ENCODE measurements at regions not wholly inside any gene's neighbourhood (a gene's known extent, or its start where the extent isn't known, plus 50 kb on each side); places are given as distances from the start of the nearest gene placed in this dataset.

GRCh38 chr10:61189912-61190311, 245.9 kb upstream of the RHOBTB1 start:
- ChIA-PET POLR2A (interaction anchor here (1.4 kb wide), 1 partner anchor 143 kb away, joined by 3 read pairs; no protein-coding TSS in a partner anchor), CTCF (ENCODE audit: unreplicated experiment) (no interaction called here)
- Histone ChIP-seq H3K9me3 (ENCODE audit: low read length) (no peaks in the 10 kb centered on the region), H2AFZ (ENCODE audit: low read length) (no peak overlapping the region), H3K9me2 (ENCODE audit: insufficient read depth, low read length) (no peaks in the 10 kb centered on the region), H3K36me3 (ENCODE audit: insufficient read depth, low read length) (no peaks in the 10 kb centered on the region), H4K20me1 (ENCODE audit: insufficient read depth, low read length) (no peaks in the 10 kb centered on the region), H3K4me1 (ENCODE audit: insufficient read depth, low read length, poor library complexity, severe bottlenecking) (no peaks in the 10 kb centered on the region), H3K27ac (ENCODE audit: low read depth, low read length, poor library complexity, severe bottlenecking) (no peak overlapping the region), H3K4me3 (ENCODE audit: low read depth, low read length, poor library complexity, severe bottlenecking) (no peak overlapping the region), H3K79me2 (ENCODE audit: insufficient read depth, low read depth, low read length) (no peaks in the 10 kb centered on the region), H3K4me2 (ENCODE audit: low read length) (no peak overlapping the region)
- intact Hi-C loops (cut with micrococcal nuclease; ENCODE audit: unreplicated experiment) = no loop called here
- TF ChIP-seq EZH2phosphoT487 (IDR thresholded peaks at IDR 0.05; ENCODE audit: borderline replicate concordance, low read depth, low read length) (no peak), CTCF (conservative IDR thresholded peaks at IDR 0.05; ENCODE audit: low read length) (no peak)
- no TSS peak for BruUV-seq (replicated peaks)
- DNase-seq (ENCODE audit: low spot score) = no peak

GRCh38 chr10:61188691-61189090, 244.7 kb upstream of the RHOBTB1 start:
- no TSS peak for BruUV-seq (replicated peaks)
- CTCF ChIA-PET (ENCODE audit: unreplicated experiment) = no interaction called here
- POLR2A ChIA-PET = no interaction called here

GRCh38 chr10:61188101-61188500, 244.1 kb upstream of the RHOBTB1 start:
- no peaks in the 10 kb centered on the region for H3K4me1 ChIP-seq (ENCODE audit: insufficient read depth, low read length, poor library complexity, severe bottlenecking)
- no peaks in the 10 kb centered on the region for H3K79me2 ChIP-seq (ENCODE audit: insufficient read depth, low read depth, low read length)
- TF ChIP-seq EZH2phosphoT487 (IDR thresholded peaks at IDR 0.05; ENCODE audit: borderline replicate concordance, low read depth, low read length) (no peak), CTCF (conservative IDR thresholded peaks at IDR 0.05; ENCODE audit: low read length) (no peak)
- no peaks in the 10 kb centered on the region for H4K20me1 ChIP-seq (ENCODE audit: insufficient read depth, low read length)
- no peak for DNase-seq (ENCODE audit: low spot score)
- CTCF ChIA-PET (ENCODE audit: unreplicated experiment) = no interaction called here
- POLR2A ChIA-PET = no interaction called here
- H3K9me2 ChIP-seq (ENCODE audit: insufficient read depth, low read length) = no peaks in the 10 kb centered on the region
- H2AFZ ChIP-seq (ENCODE audit: low read length) = no peak overlapping the region
- no peak overlapping the region for H3K4me3 ChIP-seq (ENCODE audit: low read depth, low read length, poor library complexity, severe bottlenecking)
- intact Hi-C loops (cut with micrococcal nuclease; ENCODE audit: unreplicated experiment) = no loop called here
- H3K27ac ChIP-seq (ENCODE audit: low read depth, low read length, poor library complexity, severe bottlenecking) = no peak overlapping the region
- no TSS peak for BruUV-seq (replicated peaks)
- H3K4me2 ChIP-seq (ENCODE audit: low read length) = no peak overlapping the region
- no peaks in the 10 kb centered on the region for H3K36me3 ChIP-seq (ENCODE audit: insufficient read depth, low read length)
- no peaks in the 10 kb centered on the region for H3K9me3 ChIP-seq (ENCODE audit: low read length)

More at GRCh38 chr10:61188691-61189090, 244.7 kb upstream of the RHOBTB1 start:
- H3K4me3 ChIP-seq (ENCODE audit: low read depth, low read length, poor library complexity, severe bottlenecking) = no peak overlapping the region
- H3K9me3 ChIP-seq (ENCODE audit: low read length) = no peaks in the 10 kb centered on the region
- no peaks in the 10 kb centered on the region for H3K4me1 ChIP-seq (ENCODE audit: insufficient read depth, low read length, poor library complexity, severe bottlenecking)
- H3K4me2 ChIP-seq (ENCODE audit: low read length) = no peak overlapping the region
- no peaks in the 10 kb centered on the region for H3K79me2 ChIP-seq (ENCODE audit: insufficient read depth, low read depth, low read length)
- H3K36me3 ChIP-seq (ENCODE audit: insufficient read depth, low read length) = no peaks in the 10 kb centered on the region
- no peak overlapping the region for H3K27ac ChIP-seq (ENCODE audit: low read depth, low read length, poor library complexity, severe bottlenecking)
- no peak overlapping the region for H2AFZ ChIP-seq (ENCODE audit: low read length)
- TF ChIP-seq EZH2phosphoT487 (IDR thresholded peaks at IDR 0.05; ENCODE audit: borderline replicate concordance, low read depth, low read length) (no peak), CTCF (conservative IDR thresholded peaks at IDR 0.05; ENCODE audit: low read length) (no peak)
- H4K20me1 ChIP-seq (ENCODE audit: insufficient read depth, low read length) = no peaks in the 10 kb centered on the region
- no peak for DNase-seq (ENCODE audit: low spot score)
- intact Hi-C loops (cut with micrococcal nuclease; ENCODE audit: unreplicated experiment) = no loop called here
- no peaks in the 10 kb centered on the region for H3K9me2 ChIP-seq (ENCODE audit: insufficient read depth, low read length)

Data from OCI-LY7 (cell line).